ENCODE measurements at regions not wholly inside any gene's neighbourhood (a gene's known extent, or its start where the extent isn't known, plus 50 kb on each side); places are given as distances from the start of the nearest gene placed in this dataset.

DNA sequence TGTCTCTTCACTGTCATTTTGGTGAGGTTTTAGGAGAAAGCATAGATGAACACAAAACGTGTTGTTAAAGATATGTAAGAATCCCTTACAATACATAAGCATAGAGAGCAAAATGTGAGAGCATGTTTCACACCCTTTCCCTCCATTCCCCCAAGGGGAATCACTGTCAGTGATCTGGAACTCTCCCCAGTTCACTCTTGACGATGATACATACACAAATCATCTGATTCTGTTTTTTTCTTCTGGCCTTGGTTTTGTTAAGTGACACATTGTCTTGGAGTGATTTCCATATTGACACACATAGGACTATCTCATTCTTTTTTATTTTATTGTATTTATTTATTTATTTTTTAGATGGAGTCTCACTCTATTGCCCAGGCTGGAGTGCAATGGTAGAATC is 53.7 kb upstream of the TANC1 start:
- no peak overlapping the region for H2BK20ac ChIP-seq (ENCODE audit: low read depth, low read length, poor library complexity, severe bottlenecking)
- no peaks in the 10 kb centered on the region; the same call in 1 of the 2 replicates for H3K4me1 ChIP-seq (ENCODE audit: insufficient read depth, low read length)
- WGBS (ENCODE audit: extremely low coverage, insufficient read length, low lambda C conversion rate): no CpG with 5 or more reads among the region's 2 CpGs
- no peaks in the 10 kb centered on the region for H3K23me2 ChIP-seq (ENCODE audit: insufficient read length, low read depth, low read length, poor library complexity, severe bottlenecking)
- H2BK12ac ChIP-seq (ENCODE audit: insufficient read length, low read depth, low read length): no peak overlapping the region
- Mint-ChIP-seq H3K27me3 (ENCODE audit: low read depth) (no peaks in the 10 kb centered on the region; the same call in 1 of the 2 replicates), H3K9me3 (peaks cover 0 to 3% of the 10 kb centered on the region in 2 experiments; a peak in 3 of 5 replicates), H3K36me3 (ENCODE audit: insufficient read depth in 1 of 3, low read depth in 3 of 3) (peaks cover 0 to 2% (median 0%) of the 10 kb centered on the region in 3 experiments; a peak in 3 of 7 replicates), H3K4me1 (peaks cover 32 to 37% of the 10 kb centered on the region in 2 experiments), H3K4me3 (no peak overlapping the region), H3K27ac (no peak overlapping the region)
- no peaks in the 10 kb centered on the region for H3K9me3 ChIP-seq (ENCODE audit: control insufficient read depth, low read depth, low read length)
- H2BK120ac ChIP-seq (ENCODE audit: low read depth, low read length, poor library complexity, severe bottlenecking): no peak overlapping the region
- no peak overlapping the region for H2AFZ ChIP-seq (ENCODE audit: low read length)
- no peak overlapping the region for H3K4me2 ChIP-seq (ENCODE audit: insufficient read depth, insufficient read length, low read length)
- no peaks in the 10 kb centered on the region for H3K27me3 ChIP-seq (ENCODE audit: insufficient read depth, low read length)
- no peak overlapping the region for H3K14ac ChIP-seq (ENCODE audit: insufficient read depth, low read length)
- no peak for DNase-seq
- H2AK5ac ChIP-seq (ENCODE audit: insufficient read length, low read length): no peak overlapping the region
- H3K27ac ChIP-seq (ENCODE audit: insufficient read length, low read depth, low read length): no peak overlapping the region
- H3K56ac ChIP-seq (ENCODE audit: insufficient read length, low read depth, low read length): no peak overlapping the region
- H3K79me1 ChIP-seq (ENCODE audit: insufficient read depth, low read depth, low read length, poor library complexity, severe bottlenecking): no peaks in the 10 kb centered on the region
- H3T11ph ChIP-seq (ENCODE audit: low read length): no peak overlapping the region
- no peak overlapping the region for H4K5ac ChIP-seq (ENCODE audit: insufficient read length, low read depth, low read length)
- no peak overlapping the region for H3K4ac ChIP-seq (ENCODE audit: low read depth, low read length)
- H3K79me2 ChIP-seq (ENCODE audit: insufficient read depth, low read length): no peaks in the 10 kb centered on the region
- no peak overlapping the region for H4K91ac ChIP-seq (ENCODE audit: insufficient read length, low read depth, low read length)
- H2BK15ac ChIP-seq (ENCODE audit: low read depth, low read length): no peak overlapping the region
- no peak overlapping the region for H4K8ac ChIP-seq (replicated peaks; ENCODE audit: insufficient read length, low read depth, low read length)
- H3K18ac ChIP-seq (ENCODE audit: insufficient read length, low read depth, low read length): no peak overlapping the region
- no peak overlapping the region for H3K9ac ChIP-seq (ENCODE audit: extremely low read depth, insufficient read length, low read length)
- no peak overlapping the region for H2BK5ac ChIP-seq (ENCODE audit: insufficient read length, low read length)
- TF ChIP-seq, protein P1, sequence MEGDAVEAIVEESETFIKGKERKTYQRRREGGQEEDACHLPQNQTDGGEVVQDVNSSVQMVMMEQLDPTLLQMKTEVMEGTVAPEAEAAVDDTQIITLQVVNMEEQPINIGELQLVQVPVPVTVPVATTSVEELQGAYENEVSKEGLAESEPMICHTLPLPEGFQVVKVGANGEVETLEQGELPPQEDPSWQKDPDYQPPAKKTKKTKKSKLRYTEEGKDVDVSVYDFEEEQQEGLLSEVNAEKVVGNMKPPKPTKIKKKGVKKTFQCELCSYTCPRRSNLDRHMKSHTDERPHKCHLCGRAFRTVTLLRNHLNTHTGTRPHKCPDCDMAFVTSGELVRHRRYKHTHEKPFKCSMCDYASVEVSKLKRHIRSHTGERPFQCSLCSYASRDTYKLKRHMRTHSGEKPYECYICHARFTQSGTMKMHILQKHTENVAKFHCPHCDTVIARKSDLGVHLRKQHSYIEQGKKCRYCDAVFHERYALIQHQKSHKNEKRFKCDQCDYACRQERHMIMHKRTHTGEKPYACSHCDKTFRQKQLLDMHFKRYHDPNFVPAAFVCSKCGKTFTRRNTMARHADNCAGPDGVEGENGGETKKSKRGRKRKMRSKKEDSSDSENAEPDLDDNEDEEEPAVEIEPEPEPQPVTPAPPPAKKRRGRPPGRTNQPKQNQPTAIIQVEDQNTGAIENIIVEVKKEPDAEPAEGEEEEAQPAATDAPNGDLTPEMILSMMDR (conservative IDR thresholded peaks at IDR 0.05): no peak
- H4K20me1 ChIP-seq (ENCODE audit: control insufficient read depth, insufficient read depth, insufficient read length): no peaks in the 10 kb centered on the region
- H3K23ac ChIP-seq (ENCODE audit: insufficient read length, low read depth, low read length): no peak overlapping the region
